ENCODE measurements at regions not wholly inside any gene's neighbourhood (a gene's known extent, or its start where the extent isn't known, plus 50 kb on each side); places are given as distances from the start of the nearest gene placed in this dataset.

DNA sequence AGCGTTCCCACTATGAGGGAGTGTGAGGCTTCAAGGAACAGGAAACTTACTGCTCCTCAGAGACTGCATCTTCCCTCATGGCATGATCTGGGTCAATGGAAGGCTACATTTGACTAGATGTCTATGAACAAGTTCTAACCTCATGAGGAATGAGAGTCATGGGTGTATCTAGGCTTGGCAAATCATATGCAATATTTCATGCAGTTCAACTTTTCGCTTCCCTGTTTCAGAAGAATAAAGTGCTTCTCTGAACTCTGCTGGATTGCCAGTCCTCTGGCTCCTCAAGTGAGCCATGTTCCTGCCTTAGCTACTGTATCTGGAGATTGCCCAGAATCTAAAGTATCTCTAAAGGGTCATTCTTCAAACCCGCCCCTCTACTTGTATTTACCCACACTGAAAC, 54.3 kb upstream of the SEMA3A start:
- no peaks in the 10 kb centered on the region for H3K27me3 Mint-ChIP-seq (ENCODE audit: low read depth, poor library complexity)
- H3K4me3 Mint-ChIP-seq, result no peak overlapping the region
- no peak for DNase-seq
- H3K4me1 Mint-ChIP-seq, result peaks cover 25% of the 10 kb centered on the region
- H3K27ac Mint-ChIP-seq, result peak overlapping the region; percentile 66
- no peaks in the 10 kb centered on the region for H3K36me3 Mint-ChIP-seq (ENCODE audit: low read depth)
- peaks cover 18% of the 10 kb centered on the region for H3K9me3 Mint-ChIP-seq
- TF ChIP-seq, protein P1, sequence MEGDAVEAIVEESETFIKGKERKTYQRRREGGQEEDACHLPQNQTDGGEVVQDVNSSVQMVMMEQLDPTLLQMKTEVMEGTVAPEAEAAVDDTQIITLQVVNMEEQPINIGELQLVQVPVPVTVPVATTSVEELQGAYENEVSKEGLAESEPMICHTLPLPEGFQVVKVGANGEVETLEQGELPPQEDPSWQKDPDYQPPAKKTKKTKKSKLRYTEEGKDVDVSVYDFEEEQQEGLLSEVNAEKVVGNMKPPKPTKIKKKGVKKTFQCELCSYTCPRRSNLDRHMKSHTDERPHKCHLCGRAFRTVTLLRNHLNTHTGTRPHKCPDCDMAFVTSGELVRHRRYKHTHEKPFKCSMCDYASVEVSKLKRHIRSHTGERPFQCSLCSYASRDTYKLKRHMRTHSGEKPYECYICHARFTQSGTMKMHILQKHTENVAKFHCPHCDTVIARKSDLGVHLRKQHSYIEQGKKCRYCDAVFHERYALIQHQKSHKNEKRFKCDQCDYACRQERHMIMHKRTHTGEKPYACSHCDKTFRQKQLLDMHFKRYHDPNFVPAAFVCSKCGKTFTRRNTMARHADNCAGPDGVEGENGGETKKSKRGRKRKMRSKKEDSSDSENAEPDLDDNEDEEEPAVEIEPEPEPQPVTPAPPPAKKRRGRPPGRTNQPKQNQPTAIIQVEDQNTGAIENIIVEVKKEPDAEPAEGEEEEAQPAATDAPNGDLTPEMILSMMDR (IDR thresholded peaks at IDR 0.05), result no peak

DNA sequence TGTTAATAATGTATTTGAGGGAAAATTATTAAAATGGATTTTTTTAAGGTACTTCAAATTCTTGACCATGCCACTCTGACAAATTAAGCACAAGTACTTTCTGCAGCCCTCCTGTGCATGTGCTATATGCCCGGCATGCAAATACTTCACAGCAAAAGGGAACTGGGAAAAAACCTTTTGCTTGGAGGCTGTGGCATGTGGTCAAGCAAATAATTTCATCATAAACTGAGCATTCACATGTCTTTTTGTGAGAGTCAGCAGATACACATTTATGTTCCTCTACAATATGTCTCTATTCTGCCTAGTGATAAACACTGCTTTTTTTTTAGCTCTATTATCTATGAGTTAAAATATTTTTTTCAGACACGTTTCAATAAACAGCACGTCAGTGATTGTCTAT, 53.7 kb upstream of the SEMA3A start:
- no peak overlapping the region for H3K27ac Mint-ChIP-seq
- TF ChIP-seq, protein P1 (IDR thresholded peaks at IDR 0.05), result no peak
- H3K9me3 Mint-ChIP-seq, result peaks cover 24% of the 10 kb centered on the region
- no peaks in the 10 kb centered on the region for H3K36me3 Mint-ChIP-seq (ENCODE audit: low read depth)
- H3K27me3 Mint-ChIP-seq (ENCODE audit: low read depth, poor library complexity), result no peaks in the 10 kb centered on the region
- DNase-seq, result no peak
- H3K4me3 Mint-ChIP-seq, result no peak overlapping the region
- peaks cover 25% of the 10 kb centered on the region for H3K4me1 Mint-ChIP-seq

DNA sequence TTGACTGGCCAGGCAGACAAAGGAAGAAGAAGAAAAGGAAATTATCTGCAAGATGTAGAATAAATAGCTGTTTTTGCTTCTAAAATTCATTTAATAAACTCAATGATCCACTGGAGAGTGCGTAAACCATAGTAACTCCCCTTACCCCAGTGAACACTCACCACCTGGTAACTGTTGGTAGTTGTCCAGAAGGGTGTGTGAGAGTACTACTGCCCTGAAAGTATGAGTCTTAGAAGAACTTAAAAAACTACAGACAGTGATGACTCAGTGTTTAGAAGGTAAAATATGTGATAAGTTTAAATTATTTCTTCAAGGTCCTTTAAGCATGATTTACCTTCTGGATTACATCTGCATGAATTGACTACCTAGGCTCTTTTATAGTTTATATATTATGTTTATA, 53.0 kb upstream of the SEMA3A start:
- no peak overlapping the region for H3K27ac Mint-ChIP-seq
- peaks cover 25% of the 10 kb centered on the region for H3K4me1 Mint-ChIP-seq
- TF ChIP-seq, protein P1 (IDR thresholded peaks at IDR 0.05), result no peak
- H3K4me3 Mint-ChIP-seq, result no peak overlapping the region
- H3K9me3 Mint-ChIP-seq, result peaks cover 30% of the 10 kb centered on the region
- DNase-seq, result no peak
- no peaks in the 10 kb centered on the region for H3K27me3 Mint-ChIP-seq (ENCODE audit: low read depth, poor library complexity)
- H3K36me3 Mint-ChIP-seq (ENCODE audit: low read depth), result no peaks in the 10 kb centered on the region

DNA sequence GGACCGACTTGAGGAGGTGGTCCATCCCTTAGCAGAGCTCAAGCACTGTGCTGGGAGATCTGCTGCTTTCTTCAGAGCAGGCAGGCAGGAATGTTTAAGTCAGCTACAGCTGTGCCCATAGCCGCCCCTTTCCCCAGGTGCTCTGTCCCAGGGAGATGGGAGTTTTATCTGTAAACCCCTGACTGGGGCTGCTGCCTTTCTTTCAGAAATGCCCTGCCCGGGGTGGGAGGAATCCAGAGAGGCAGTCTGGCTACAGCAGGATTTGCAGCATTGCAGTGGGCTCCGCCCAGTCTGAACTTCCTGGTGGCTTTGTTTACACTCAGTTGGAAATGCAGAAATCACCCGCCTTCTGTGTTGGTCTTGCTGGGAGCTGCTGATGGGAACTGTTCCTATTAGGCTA, 51.2 kb upstream of the SEMA3A start:
- peaks cover 46% of the 10 kb centered on the region for H3K9me3 Mint-ChIP-seq
- H3K4me3 Mint-ChIP-seq, result no peak overlapping the region
- no peak overlapping the region for H3K27ac Mint-ChIP-seq
- H3K4me1 Mint-ChIP-seq, result peaks cover 15% of the 10 kb centered on the region
- TF ChIP-seq, protein P1 (IDR thresholded peaks at IDR 0.05), result no peak
- no peak for DNase-seq
- H3K27me3 Mint-ChIP-seq (ENCODE audit: low read depth, poor library complexity), result no peaks in the 10 kb centered on the region
- no peaks in the 10 kb centered on the region for H3K36me3 Mint-ChIP-seq (ENCODE audit: low read depth)

All from nephron progenitor cell (in vitro differentiated cells).